PC-3 (cell line): ENCODE measurements at regions not wholly inside any gene's neighbourhood (a gene's known extent, or its start where the extent isn't known, plus 50 kb on each side); places are given as distances from the start of the nearest gene placed in this dataset.

Source experiments
- CTCF ChIP-seq: fragments of 300-600 bp; sonication (generic); conservative IDR thresholded peaks from 2 replicates; pipeline ENCODE4 v1.5.1; 2017; ENCODE audit warnings: antibody characterized with exemption, low read depth, mild to moderate bottlenecking, low read length
- EZH2 ChIP-seq: fragments of 300-600 bp; sonication (generic); IDR thresholded peaks from one replicate; pipeline ENCODE4 v1.6.1; 2017; ENCODE audit warnings: antibody characterized with exemption, mild to moderate bottlenecking, low read length; ENCODE audit not compliant: unreplicated experiment
- EZH2phosphoT487 ChIP-seq: fragments of 300-600 bp; sonication (generic); IDR thresholded peaks from 2 replicates; pipeline ENCODE4 v1.6.1; 2018; ENCODE audit warnings: mild to moderate bottlenecking, antibody characterized with exemption, low read length, borderline replicate concordance

- TF ChIP-seq CTCF (no peak), EZH2phosphoT487 (no peak), EZH2 (no peak)
Measured at GRCh38 chr2:40628556-40628955, 176.7 kb upstream of the SLC8A1 start.
